ENCODE measurements at regions not wholly inside any gene's neighbourhood (a gene's known extent, or its start where the extent isn't known, plus 50 kb on each side); places are given as distances from the start of the nearest gene placed in this dataset.

GRCh38 chr10:128265596-128265995 lies 139.4 kb upstream of the MKI67 start:
- TF ChIP-seq EZH2 (IDR thresholded peaks at IDR 0.05; ENCODE audit: borderline replicate concordance, low read length): no peak
- TF ChIP-seq CTCF (conservative IDR thresholded peaks at IDR 0.05 in 1 of 2, IDR thresholded peaks at IDR 0.05 in 1 of 2; ENCODE audit: extremely low read depth in 1 of 2, insufficient read depth in 1 of 2, low read depth in 1 of 2, low read length in 2 of 2): no peak

Data from mammary epithelial cell (primary cell).